ENCODE measurements at regions not wholly inside any gene's neighbourhood (a gene's known extent, or its start where the extent isn't known, plus 50 kb on each side); places are given as distances from the start of the nearest gene placed in this dataset.

DNA sequence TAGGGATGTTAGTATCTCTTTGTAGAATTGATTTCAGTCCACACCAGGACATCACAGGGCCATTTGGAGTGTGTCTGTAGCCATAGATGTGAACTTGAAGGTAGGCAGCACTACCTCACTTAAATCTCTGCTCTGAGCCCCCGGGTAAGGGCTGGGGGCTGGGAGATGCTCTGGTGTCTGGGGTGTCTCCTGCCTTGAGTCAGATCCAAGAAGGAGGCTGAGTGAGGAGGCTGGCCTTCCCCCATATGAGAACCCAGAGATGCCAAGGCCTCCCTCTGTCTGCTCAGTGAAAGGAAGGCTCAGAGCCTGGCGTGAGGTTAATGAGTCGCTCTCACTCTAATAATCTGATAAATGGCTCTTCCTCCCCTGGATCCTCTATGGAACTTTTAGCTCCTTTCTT, 161.6 kb downstream of the ACTL8 start:
- Histone ChIP-seq H3K4me2 (ENCODE audit: low read length) (no peak overlapping the region), H3F3A (ENCODE audit: insufficient read depth, low read length) (no peaks in the 10 kb centered on the region), H2AFZ (ENCODE audit: low read length) (no peak overlapping the region), H3K27me3 (ENCODE audit: insufficient read depth, low read length) (no peaks in the 10 kb centered on the region), H3K9ac (ENCODE audit: low read length) (no peak overlapping the region), H4K20me1 (ENCODE audit: insufficient read depth, low read length) (no peaks in the 10 kb centered on the region), H3K4me1 (ENCODE audit: insufficient read depth, low read length, severe bottlenecking) (no peaks in the 10 kb centered on the region), H3K36me3 (ENCODE audit: insufficient read depth, low read length) (no peaks in the 10 kb centered on the region), H3K27ac (ENCODE audit: low read depth, low read length, poor library complexity, severe bottlenecking) (no peak overlapping the region), H3K4me3 (ENCODE audit: low read depth, low read length, poor library complexity, severe bottlenecking) (no peak overlapping the region), H3K79me2 (ENCODE audit: insufficient read depth, low read length) (no peaks in the 10 kb centered on the region), H3K9me3 (ENCODE audit: low read length) (no peaks in the 10 kb centered on the region), H3K9me2 (ENCODE audit: low read depth, low read length) (no peaks in the 10 kb centered on the region)
- TF ChIP-seq EZH2 (IDR thresholded peaks at IDR 0.05; ENCODE audit: borderline replicate concordance, low read length): no peak
- TF ChIP-seq, protein P1, sequence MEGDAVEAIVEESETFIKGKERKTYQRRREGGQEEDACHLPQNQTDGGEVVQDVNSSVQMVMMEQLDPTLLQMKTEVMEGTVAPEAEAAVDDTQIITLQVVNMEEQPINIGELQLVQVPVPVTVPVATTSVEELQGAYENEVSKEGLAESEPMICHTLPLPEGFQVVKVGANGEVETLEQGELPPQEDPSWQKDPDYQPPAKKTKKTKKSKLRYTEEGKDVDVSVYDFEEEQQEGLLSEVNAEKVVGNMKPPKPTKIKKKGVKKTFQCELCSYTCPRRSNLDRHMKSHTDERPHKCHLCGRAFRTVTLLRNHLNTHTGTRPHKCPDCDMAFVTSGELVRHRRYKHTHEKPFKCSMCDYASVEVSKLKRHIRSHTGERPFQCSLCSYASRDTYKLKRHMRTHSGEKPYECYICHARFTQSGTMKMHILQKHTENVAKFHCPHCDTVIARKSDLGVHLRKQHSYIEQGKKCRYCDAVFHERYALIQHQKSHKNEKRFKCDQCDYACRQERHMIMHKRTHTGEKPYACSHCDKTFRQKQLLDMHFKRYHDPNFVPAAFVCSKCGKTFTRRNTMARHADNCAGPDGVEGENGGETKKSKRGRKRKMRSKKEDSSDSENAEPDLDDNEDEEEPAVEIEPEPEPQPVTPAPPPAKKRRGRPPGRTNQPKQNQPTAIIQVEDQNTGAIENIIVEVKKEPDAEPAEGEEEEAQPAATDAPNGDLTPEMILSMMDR (IDR thresholded peaks at IDR 0.05; ENCODE audit: low read length): no peak

DNA sequence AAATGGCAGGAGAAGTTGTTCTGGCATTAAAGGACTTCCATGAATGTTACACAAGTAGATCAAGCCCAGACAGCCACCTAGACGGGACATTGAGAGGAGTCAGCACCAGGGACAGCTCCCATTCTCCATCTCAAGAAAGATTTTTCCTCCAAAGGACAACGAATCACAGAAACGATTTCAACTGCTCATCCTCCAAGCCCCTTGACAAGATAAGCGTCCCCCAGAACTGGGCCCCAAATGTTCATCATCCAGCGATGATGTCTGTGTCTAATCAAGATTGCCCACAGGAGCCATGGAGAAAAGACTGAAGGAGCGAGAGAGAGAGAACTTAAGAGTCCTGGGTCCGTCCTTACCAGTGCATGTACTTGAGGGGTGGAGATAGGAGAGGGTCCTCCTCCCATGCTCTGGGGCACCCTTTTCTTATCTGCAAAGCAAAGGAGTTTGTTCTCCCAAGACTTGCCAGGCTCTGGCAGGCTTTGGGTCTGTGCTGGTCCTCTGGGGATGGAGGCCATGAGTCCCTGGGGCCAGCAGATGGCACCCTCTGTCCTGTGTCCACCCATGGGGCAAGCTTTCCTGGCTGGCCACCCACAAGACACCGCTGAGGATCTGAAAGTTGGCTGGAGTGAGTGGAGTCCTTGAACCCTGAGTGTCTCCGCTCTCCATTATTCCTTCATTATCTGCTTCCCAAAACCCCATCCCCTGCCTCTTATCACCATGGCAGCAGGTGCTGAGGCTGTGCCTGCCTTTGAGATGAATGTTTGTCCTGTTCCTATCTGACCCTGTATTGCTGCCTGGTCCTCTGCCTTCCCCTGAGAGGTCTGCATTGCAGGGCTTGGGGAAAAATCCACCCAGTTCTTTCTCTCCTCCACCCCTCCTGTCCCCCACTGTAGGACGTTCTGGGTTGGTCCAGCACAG, 164.6 kb downstream of the ACTL8 start:
- Histone ChIP-seq H3K27ac (ENCODE audit: low read depth, low read length, poor library complexity, severe bottlenecking) (no peak overlapping the region), H3K9ac (ENCODE audit: low read length) (no peak overlapping the region), H3K4me2 (ENCODE audit: low read length) (no peak overlapping the region), H3K4me3 (ENCODE audit: low read depth, low read length, poor library complexity, severe bottlenecking) (no peak overlapping the region), H3K36me3 (ENCODE audit: insufficient read depth, low read length) (no peaks in the 10 kb centered on the region), H3K27me3 (ENCODE audit: insufficient read depth, low read length) (no peaks in the 10 kb centered on the region), H4K20me1 (ENCODE audit: insufficient read depth, low read length) (no peaks in the 10 kb centered on the region), H3K79me2 (ENCODE audit: insufficient read depth, low read length) (no peaks in the 10 kb centered on the region), H3K9me3 (ENCODE audit: low read length) (no peaks in the 10 kb centered on the region), H3F3A (ENCODE audit: insufficient read depth, low read length) (no peaks in the 10 kb centered on the region), H2AFZ (ENCODE audit: low read length) (no peak overlapping the region), H3K9me2 (ENCODE audit: low read depth, low read length) (no peaks in the 10 kb centered on the region), H3K4me1 (ENCODE audit: insufficient read depth, low read length, severe bottlenecking) (no peaks in the 10 kb centered on the region)
- TF ChIP-seq EZH2 (IDR thresholded peaks at IDR 0.05; ENCODE audit: borderline replicate concordance, low read length): no peak
- TF ChIP-seq, protein P1 (IDR thresholded peaks at IDR 0.05; ENCODE audit: low read length): no peak

DNA sequence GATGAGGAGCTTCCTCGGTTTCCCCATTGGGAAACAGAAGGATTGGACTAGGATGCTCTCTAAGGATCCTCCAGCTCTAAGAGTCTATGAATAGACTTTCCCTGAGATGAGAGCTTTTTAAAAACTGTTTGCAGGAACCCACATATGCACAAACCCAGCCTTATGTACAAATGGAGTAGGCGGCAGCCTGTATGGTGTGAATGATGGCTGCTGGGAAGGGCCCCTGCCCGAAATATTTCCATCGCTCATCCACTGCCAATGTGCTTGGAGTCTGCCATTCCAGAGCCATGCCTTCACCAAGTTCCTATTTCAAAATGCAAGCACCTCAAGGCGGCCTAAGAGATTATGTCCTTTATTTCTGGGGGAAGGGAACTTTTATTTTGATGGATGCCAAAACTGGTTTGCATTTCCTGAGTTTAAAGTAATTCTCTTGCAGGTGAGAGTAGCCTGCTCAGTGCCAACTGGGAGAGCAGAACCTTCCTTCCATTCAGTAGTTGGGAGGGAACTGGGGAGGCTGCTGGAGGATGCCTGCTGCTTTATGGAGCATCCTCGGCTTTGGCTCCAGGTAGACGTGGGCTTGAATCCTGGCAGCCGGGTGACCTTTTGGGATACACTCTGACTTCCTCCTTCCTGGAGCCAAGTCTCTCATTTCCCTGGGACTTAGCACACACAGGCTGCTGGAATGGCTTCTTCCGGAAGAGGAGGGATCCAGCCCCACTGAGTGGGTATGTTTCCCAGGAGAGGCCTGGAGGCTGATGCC, 165.9 kb downstream of the ACTL8 start:
- no peaks in the 10 kb centered on the region for H3K9me2 ChIP-seq (ENCODE audit: low read depth, low read length)
- H2AFZ ChIP-seq (ENCODE audit: low read length): no peak overlapping the region
- no peaks in the 10 kb centered on the region for H3K4me1 ChIP-seq (ENCODE audit: insufficient read depth, low read length, severe bottlenecking)
- no peak overlapping the region for H3K4me3 ChIP-seq (ENCODE audit: low read depth, low read length, poor library complexity, severe bottlenecking)
- no peaks in the 10 kb centered on the region for H3K36me3 ChIP-seq (ENCODE audit: insufficient read depth, low read length)
- no peaks in the 10 kb centered on the region for H3F3A ChIP-seq (ENCODE audit: insufficient read depth, low read length)
- H3K27me3 ChIP-seq (ENCODE audit: insufficient read depth, low read length): no peaks in the 10 kb centered on the region
- no peaks in the 10 kb centered on the region for H3K79me2 ChIP-seq (ENCODE audit: insufficient read depth, low read length)
- H4K20me1 ChIP-seq (ENCODE audit: insufficient read depth, low read length): no peaks in the 10 kb centered on the region
- H3K27ac ChIP-seq (ENCODE audit: low read depth, low read length, poor library complexity, severe bottlenecking): no peak overlapping the region
- H3K9me3 ChIP-seq (ENCODE audit: low read length): no peaks in the 10 kb centered on the region
- no peak overlapping the region for H3K4me2 ChIP-seq (ENCODE audit: low read length)
- TF ChIP-seq, protein P1 (IDR thresholded peaks at IDR 0.05; ENCODE audit: low read length): no peak
- no peak for TF ChIP-seq EZH2 (IDR thresholded peaks at IDR 0.05; ENCODE audit: borderline replicate concordance, low read length)
- H3K9ac ChIP-seq (ENCODE audit: low read length): no peak overlapping the region

Data from OCI-LY1 (cell line).